CD14-positive monocyte (primary cell): ENCODE measurements at regions not wholly inside any gene's neighbourhood (a gene's known extent, or its start where the extent isn't known, plus 50 kb on each side); places are given as distances from the start of the nearest gene placed in this dataset.
"Not testable (repeated sequence)": the region's sequence is repeated elsewhere in the genome, so short reads cannot be mapped to it uniquely, and the experiment has no call there.

ENCODE experiments used
- DNase-seq, 3 donors: peaks; one replicate each; pipeline ENCODE4 v3.0.0-alpha.2; 2011 to 2022
- H2AFZ ChIP-seq: 2 replicates; pipeline ENCODE4 v1.6.0; 2012; ENCODE audit warnings: mild to moderate bottlenecking, low read depth, low read length, inconsistent platforms; ENCODE audit not compliant: insufficient read depth, poor library complexity, severe bottlenecking
- H3K27ac ChIP-seq, 2 donors: 1 replicate in 1 of 2; 2 replicates in 1 of 2; pipeline ENCODE4 v1.5.1; 2012 to 2013; ENCODE audit warnings: low read length in 2 of 2, control low read depth in 1 of 2, inconsistent platforms in 1 of 2, low read depth in 1 of 2, mild to moderate bottlenecking in 1 of 2
- H3K27me3 ChIP-seq, 2 donors: one replicate each; pipeline versions ENCODE4 v1.6.0 to v1.6.1; 2011 to 2013; ENCODE audit warnings: low read length in 2 of 2; ENCODE audit not compliant: control insufficient read depth in 2 of 2, insufficient read depth in 2 of 2
- H3K36me3 ChIP-seq, 2 donors: replicated peaks in 1 of 2; 1 replicate in 1 of 2; 2 replicates in 1 of 2; pipeline versions ENCODE4 v1.5.1 to v1.6.1; 2012 to 2013; ENCODE audit warnings: low read length in 2 of 2, control low read depth in 1 of 2, inconsistent platforms in 1 of 2, mild to moderate bottlenecking in 1 of 2; ENCODE audit not compliant: insufficient read depth in 2 of 2, control insufficient read depth in 1 of 2
- H3K4me1 ChIP-seq, 2 donors: 1 replicate in 1 of 2; 2 replicates in 1 of 2; pipeline versions ENCODE4 v1.5.1 to v1.6.1; 2012 to 2013; ENCODE audit warnings: low read length in 2 of 2, control low read depth in 1 of 2, inconsistent platforms in 1 of 2, mild to moderate bottlenecking in 1 of 2, moderate library complexity in 1 of 2; ENCODE audit not compliant: insufficient read depth in 2 of 2, control insufficient read depth in 1 of 2
- H3K4me2 ChIP-seq: replicated peaks from 2 replicates; pipeline ENCODE3; 2012; ENCODE audit warnings: low read length, moderate library complexity, mild to moderate bottlenecking; ENCODE audit not compliant: poor library complexity, severe bottlenecking; ENCODE audit errors: extremely low read depth
- H3K4me3 ChIP-seq, 3 experiments: fragments of 200-600 bp in 1 of 3; sonication (generic) in 1 of 3; replicated peaks in 1 of 3; 1 replicate in 2 of 3; 2 replicates in 1 of 3; pipeline ENCODE4 v1.5.1; 2011 to 2013; ENCODE audit warnings: low read length in 3 of 3, mild to moderate bottlenecking in 3 of 3, control low read depth in 2 of 3, low read depth in 2 of 3, inconsistent platforms in 1 of 3, moderate library complexity in 1 of 3
- H3K79me2 ChIP-seq: 2 replicates; pipeline ENCODE4 v1.6.0; 2012; ENCODE audit warnings: mild to moderate bottlenecking, control low read depth, inconsistent platforms, low read length, moderate library complexity; ENCODE audit not compliant: insufficient read depth
- H3K9ac ChIP-seq: 2 replicates; pipeline ENCODE4 v1.6.0; 2017; ENCODE audit warnings: low read length, mild to moderate bottlenecking; ENCODE audit not compliant: insufficient read depth, poor library complexity, severe bottlenecking
- H3K9me3 ChIP-seq, 2 donors: replicated peaks in 1 of 2; 1 replicate in 1 of 2; 2 replicates in 1 of 2; pipeline versions ENCODE4 v1.5.1 to v1.6.1; 2012 to 2013; ENCODE audit warnings: low read length in 2 of 2, control low read depth in 1 of 2; ENCODE audit not compliant: control insufficient read depth in 1 of 2, insufficient read depth in 1 of 2
- H4K20me1 ChIP-seq: 2 replicates; pipeline ENCODE4 v1.6.0; 2012; ENCODE audit warnings: mild to moderate bottlenecking, low read length, control low read depth, moderate library complexity; ENCODE audit not compliant: insufficient read depth
- H3K27ac Mint-ChIP-seq, 7 donors: one replicate each; pipeline ENCODE4 v1.8.0; 2020; ENCODE audit warnings: mild to moderate bottlenecking in 7 of 7, mixed read lengths in 7 of 7, moderate library complexity in 6 of 7, inconsistent platforms in 2 of 7
- H3K27me3 Mint-ChIP-seq, 3 donors: one replicate each; pipeline ENCODE4 v1.8.0; 2021 to 2022; ENCODE audit warnings: low read depth in 3 of 3, mild to moderate bottlenecking in 3 of 3, mixed read lengths in 3 of 3, moderate library complexity in 3 of 3, inconsistent platforms in 1 of 3
- H3K36me3 Mint-ChIP-seq, 2 donors: one replicate each; pipeline ENCODE4 v1.8.0; 2020; ENCODE audit warnings: mixed read lengths in 2 of 2, inconsistent platforms in 1 of 2, mild to moderate bottlenecking in 1 of 2
- H3K4me1 Mint-ChIP-seq: one replicate; pipeline ENCODE4 v1.8.0; 2020; ENCODE audit warnings: mild to moderate bottlenecking, mixed read lengths
- H3K4me3 Mint-ChIP-seq, 2 donors: one replicate each; pipeline ENCODE4 v1.8.0; 2020; ENCODE audit warnings: mild to moderate bottlenecking in 2 of 2, mixed read lengths in 2 of 2, moderate library complexity in 1 of 2
- H3K9me3 Mint-ChIP-seq, 7 donors: one replicate each; pipeline ENCODE4 v1.8.0; 2020 to 2022; ENCODE audit warnings: mixed read lengths in 7 of 7, mild to moderate bottlenecking in 6 of 7, moderate library complexity in 6 of 7, inconsistent platforms in 2 of 7
- WGBS: methylation state at CpG from one replicate; pipeline ENCODE4 v1.1.5; 2013; ENCODE audit warnings: missing lambda C conversion rate; ENCODE audit not compliant: insufficient coverage; 5-methylcytosine and 5-hydroxymethylcytosine counted together
- intact Hi-C, 2 donors: fragments of 100-400 bp; cut with micrococcal nuclease; formaldehyde crosslinking; loops; one replicate each; pipeline versions ENCODE4 v1.15.0 to v1.15.1; 2023

GRCh38 chr21:5139528-5139927 lies 5381.9 kb upstream of the TPTE start:
- H2AFZ ChIP-seq, H3K9me3 Mint-ChIP-seq, H3K27me3 ChIP-seq, H3K36me3 ChIP-seq, H3K9ac ChIP-seq, H3K36me3 Mint-ChIP-seq, H3K9me3 ChIP-seq, H4K20me1 ChIP-seq, intact Hi-C loops, H3K4me3 Mint-ChIP-seq, H3K27ac Mint-ChIP-seq, DNase-seq, H3K27me3 Mint-ChIP-seq, H3K79me2 ChIP-seq, H3K4me2 ChIP-seq, H3K4me3 ChIP-seq, H3K4me1 ChIP-seq, H3K27ac ChIP-seq, H3K4me1 Mint-ChIP-seq: not testable (repeated sequence)
- no CpG with 5 or more reads among the region's 11 CpGs for WGBS

GRCh38 chr21:5143011-5143410 lies 5378.4 kb upstream of the TPTE start:
- intact Hi-C loops, H3K9me3 Mint-ChIP-seq, H3K36me3 ChIP-seq, H3K4me3 ChIP-seq, H3K9me3 ChIP-seq, H3K27me3 Mint-ChIP-seq, H3K27ac Mint-ChIP-seq, H3K27me3 ChIP-seq, H2AFZ ChIP-seq, H3K79me2 ChIP-seq, H4K20me1 ChIP-seq, H3K27ac ChIP-seq, H3K9ac ChIP-seq, DNase-seq, H3K4me2 ChIP-seq, H3K36me3 Mint-ChIP-seq, H3K4me1 Mint-ChIP-seq, H3K4me3 Mint-ChIP-seq, H3K4me1 ChIP-seq: not testable (repeated sequence)
- WGBS = no CpG with 5 or more reads among the region's 6 CpGs

- H3K27ac Mint-ChIP-seq = peak overlapping the region in 1 of 7 donors; percentile 37
- H3K27me3 Mint-ChIP-seq = not testable (repeated sequence)
These were observed 5376.7 kb upstream of the TPTE start for GRCh38 chr21:5144731-5145130.

More at GRCh38 chr21:5144731-5145130, 5376.7 kb upstream of the TPTE start:
- H3K9me3 ChIP-seq, H4K20me1 ChIP-seq, H2AFZ ChIP-seq, H3K9ac ChIP-seq, H3K36me3 Mint-ChIP-seq, DNase-seq, H3K79me2 ChIP-seq, H3K4me3 ChIP-seq, H3K36me3 ChIP-seq, H3K4me3 Mint-ChIP-seq, H3K4me1 Mint-ChIP-seq, H3K4me1 ChIP-seq, intact Hi-C loops, H3K9me3 Mint-ChIP-seq, H3K27me3 ChIP-seq, H3K4me2 ChIP-seq, H3K27ac ChIP-seq: not testable (repeated sequence)
- WGBS = no CpG with 5 or more reads among the region's 15 CpGs
